ENCODE measurements at regions not wholly inside any gene's neighbourhood (a gene's known extent, or its start where the extent isn't known, plus 50 kb on each side); places are given as distances from the start of the nearest gene placed in this dataset.
"Not testable (repeated sequence)": the region's sequence is repeated elsewhere in the genome, so short reads cannot be mapped to it uniquely, and the experiment has no call there.

- DNase-seq: no peak
Measured at GRCh38 chr5:124972703-124973102, 226.3 kb upstream of the ZNF608 start.

- no peak for DNase-seq
Measured at GRCh38 chr5:124973661-124974060, 227.2 kb upstream of the ZNF608 start.

- DNase-seq: no peak
Measured at GRCh38 chr5:124976086-124976485, 229.6 kb upstream of the ZNF608 start.

DNA sequence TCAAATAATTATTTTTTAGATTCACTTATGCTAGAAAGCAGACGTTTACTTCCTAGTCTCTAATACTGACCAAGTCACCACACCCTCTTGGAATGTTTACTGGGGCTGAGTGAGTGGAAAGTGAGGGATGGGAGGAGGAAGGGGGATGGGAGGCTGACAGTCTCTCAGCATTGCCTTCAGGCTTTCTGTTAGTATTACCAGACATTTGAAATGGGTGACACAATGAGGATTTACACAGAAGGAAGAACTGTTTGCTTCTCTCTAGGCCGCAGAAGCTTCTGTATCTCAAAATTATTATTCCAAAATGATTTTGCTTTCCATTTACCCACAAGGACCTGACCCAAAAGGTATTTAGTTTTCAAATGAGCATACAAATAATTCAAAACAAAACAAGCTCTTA is 232.8 kb upstream of the ZNF608 start:
- DNase-seq: no peak

GRCh38 chr5:124980163-124980941 is 233.9 kb upstream of the ZNF608 start:
- DNase-seq: no peak

GRCh38 chr5:124981901-124982300 is 235.5 kb upstream of the ZNF608 start:
- DNase-seq: no peak

DNA sequence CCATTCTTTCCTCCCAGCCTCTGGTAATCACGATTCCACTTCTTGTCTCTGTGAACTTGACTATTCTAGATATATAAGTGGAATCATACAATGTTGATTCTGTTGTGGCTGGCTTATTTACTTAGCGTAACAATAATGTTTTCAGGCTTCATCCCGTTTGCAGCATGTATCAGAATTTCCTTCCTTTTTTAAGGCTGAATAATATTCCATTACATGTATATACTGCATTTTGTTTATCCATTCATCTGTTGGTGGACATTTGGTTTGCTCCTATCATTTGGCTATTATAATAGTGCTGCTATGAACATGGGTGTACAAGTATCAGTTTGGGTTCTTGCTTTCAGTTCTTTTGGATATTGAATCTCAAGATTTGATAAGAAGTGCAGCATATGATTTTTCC is 239.7 kb upstream of the ZNF608 start:
- DNase-seq: no peak

GRCh38 chr5:124986667-124987066 is 240.2 kb upstream of the ZNF608 start:
- no peak for DNase-seq

DNA sequence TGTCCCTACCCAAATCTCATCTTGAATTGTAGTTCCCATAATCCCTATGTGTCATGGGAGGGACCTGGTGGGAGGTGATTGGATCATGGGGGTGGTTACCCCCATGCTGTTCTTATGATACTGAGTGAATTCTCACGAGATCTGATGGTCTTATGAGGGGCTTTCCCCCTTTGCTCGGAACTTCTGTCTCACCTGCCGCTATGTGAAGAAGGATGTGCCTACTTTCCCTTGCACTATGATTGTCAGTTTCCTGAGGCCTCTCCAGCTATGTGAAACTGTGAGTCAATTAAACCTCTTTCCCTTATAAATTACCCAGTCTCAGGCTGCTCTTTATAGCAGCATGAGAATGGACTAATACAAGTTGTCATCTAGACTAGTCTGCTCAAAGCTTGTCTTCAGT is 241.3 kb upstream of the ZNF608 start:
- not testable (repeated sequence) for DNase-seq

GRCh38 chr5:124990723-124991122 is 244.3 kb upstream of the ZNF608 start:
- DNase-seq: no peak

DNA sequence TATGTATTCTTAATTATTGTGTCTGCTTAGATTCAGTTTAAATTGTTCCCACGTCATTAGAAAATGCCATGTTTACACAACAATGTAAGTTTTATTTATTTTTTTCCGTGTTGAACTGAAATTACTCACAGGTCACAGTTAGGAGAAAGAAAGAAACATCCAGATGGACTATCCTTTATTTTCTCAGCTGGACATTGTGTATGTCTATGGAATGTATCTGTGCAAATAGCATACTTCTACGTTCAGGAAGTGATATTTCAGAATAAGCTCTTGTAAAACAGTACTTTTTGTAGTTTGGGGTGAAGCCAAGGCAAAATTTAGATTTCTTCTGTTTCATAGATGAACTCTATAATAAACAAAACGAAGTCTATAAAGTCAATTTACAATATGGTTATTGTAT is 249.0 kb upstream of the ZNF608 start:
- DNase-seq: no peak

DNA sequence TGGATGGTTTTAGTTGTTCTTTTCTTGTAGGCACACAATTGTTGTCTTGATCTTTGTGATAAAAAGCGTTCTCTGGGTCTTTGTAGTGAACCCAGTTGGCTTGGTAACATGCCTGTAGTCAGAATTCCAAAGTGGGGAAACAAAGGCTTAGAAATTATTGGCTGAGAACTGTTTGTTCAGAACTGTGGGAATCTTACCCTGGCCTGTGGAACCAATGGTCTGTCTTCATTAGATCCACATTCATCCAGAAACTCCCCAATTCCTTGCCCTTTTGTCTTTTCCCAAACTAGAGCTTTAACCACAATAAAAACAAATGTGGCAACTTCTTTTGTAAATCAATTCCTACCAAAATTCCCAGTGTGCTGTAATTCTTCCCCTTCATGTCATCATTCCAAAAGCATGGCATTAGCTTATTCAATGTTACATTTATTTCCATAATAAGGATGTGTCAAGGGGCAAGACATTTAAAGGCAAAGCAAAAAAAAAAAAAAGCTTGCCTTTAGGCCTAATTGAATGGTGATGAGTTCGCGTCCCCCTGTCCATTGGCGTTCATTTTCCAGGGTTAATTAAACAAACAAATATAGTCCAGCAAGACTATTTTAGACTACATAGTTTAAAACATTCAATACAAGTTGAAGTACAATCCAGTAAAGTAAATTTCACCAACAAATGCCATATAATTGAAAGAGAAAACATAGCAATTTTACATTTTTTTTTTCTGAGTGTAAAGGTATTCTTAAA is 249.8 kb upstream of the ZNF608 start:
- DNase-seq: no peak

GRCh38 chr5:124996764-124997077 is 250.3 kb upstream of the ZNF608 start:
- DNase-seq: no peak

GRCh38 chr5:124997186-124997893 is 250.9 kb upstream of the ZNF608 start:
- DNase-seq: no peak

GRCh38 chr5:124998520-124998919 is 252.1 kb upstream of the ZNF608 start:
- DNase-seq: no peak

DNA sequence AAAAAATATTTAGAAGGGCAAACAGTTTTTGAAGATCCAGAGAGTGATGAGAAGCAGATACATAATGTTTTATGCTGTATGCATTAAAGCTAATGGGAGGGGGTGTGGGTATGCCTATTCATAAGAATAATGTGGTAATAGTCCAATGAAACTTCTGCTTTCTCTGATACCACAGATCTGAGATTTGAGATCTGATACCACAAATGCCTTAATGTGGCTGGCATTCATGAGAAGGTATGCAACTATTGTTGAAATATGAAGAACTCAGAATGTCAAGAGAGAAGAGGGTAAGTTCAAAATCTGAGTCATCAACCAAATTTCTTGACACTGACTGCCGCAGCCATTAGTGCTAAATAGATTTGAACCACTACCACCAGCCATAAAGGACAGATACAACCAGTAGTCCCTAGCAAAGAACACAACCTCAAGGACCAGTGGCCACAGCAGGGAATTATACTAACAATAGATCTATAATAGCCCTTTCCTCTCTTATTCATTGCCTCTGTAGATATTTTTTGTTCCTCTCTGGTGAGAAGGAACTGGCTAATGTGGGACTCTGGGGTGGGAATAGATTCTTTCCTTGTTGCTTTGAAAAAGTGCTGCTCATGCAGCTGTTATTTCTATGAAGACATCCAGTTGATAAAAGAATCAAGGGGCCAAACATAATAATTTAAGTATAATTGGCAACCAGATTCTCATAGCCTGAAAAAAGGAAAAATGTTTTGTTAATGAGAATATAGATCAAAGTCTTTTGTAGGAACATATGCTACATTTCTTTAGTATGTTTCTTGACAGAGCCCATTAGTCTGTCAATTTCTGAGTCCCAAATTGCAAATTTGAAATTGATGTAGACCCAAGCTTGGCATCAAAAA is 256.5 kb upstream of the ZNF608 start:
- peak in 1 of 5 experiments; percentile 76 for DNase-seq

GRCh38 chr5:125004009-125004408 is 257.6 kb upstream of the ZNF608 start:
- no peak for DNase-seq

- no peak for DNase-seq
Measured at GRCh38 chr5:125005266-125005665, 258.8 kb upstream of the ZNF608 start.

GRCh38 chr5:125006011-125006685 is 259.7 kb upstream of the ZNF608 start:
- no peak for DNase-seq

DNA sequence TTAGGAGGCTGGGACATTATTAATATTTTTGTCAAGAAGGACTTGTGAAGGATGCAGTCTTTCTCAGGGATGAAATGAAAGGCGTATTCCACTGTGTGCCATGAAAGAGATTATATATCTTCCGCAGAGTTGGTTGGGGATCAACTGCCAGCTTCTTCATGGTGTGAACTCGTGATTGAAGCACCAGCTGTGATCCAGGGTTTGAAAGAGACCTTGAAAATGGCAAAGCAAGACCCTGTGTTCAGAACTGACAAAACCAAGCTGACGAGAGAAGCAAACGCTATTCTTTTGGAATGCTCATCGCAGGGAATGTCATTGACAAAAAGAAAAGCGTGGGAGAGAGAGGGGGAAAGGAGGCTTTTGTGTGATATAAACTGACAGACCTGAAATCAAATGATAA is 263.9 kb upstream of the ZNF608 start:
- DNase-seq: no peak

DNA sequence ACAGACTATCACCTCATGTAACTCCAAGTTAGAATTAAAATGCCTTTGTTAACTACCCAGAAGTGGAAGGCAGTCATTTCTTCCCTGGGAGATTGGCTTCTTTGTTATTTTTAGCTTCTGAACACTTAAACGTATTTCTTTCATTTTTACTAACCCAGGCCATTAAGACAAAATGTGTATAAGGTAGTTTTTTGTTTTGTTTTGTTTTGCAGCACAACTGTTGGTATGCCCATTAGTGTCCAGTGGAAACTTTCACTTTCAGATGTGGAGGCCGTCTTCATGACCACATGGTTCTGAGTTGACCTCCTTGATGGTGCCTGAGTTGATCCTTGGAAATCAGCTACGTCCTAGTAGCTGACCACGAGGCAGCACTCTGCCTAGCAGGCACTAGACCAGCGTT is 264.6 kb upstream of the ZNF608 start:
- no peak for DNase-seq

DNA sequence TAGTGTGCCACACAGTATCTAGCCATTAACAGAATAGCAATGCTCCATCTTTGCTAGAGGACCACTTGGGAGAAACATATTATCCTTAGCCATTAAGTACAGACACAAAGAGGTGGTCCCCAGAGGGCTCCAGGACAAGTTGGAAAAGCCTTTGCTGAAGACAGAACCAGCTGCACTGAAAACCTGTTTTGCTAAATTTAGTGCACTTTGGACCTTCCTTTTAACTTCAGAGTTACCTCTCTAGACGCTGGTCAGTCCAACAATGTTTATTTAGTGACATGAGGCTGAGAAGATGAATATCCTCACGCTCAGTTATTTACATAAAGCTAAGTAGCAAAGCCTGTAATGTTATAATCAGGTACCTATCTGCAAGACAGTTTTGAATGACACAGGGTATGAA is 265.0 kb upstream of the ZNF608 start:
- DNase-seq: no peak

All from T-helper 2 cell (primary cell).